Endodermal cell (in vitro differentiated cells): ENCODE measurements at regions not wholly inside any gene's neighbourhood (a gene's known extent, or its start where the extent isn't known, plus 50 kb on each side); places are given as distances from the start of the nearest gene placed in this dataset.

Experiments
- DNase-seq: peaks from one replicate; pipeline ENCODE4 v3.0.0-alpha.2; 2017
- H3K27ac ChIP-seq: 2 replicates; pipeline ENCODE4 v1.5.1; 2013; ENCODE audit warnings: mild to moderate bottlenecking, low read depth, low read length, moderate library complexity
- H3K27me3 ChIP-seq: 2 replicates; pipeline ENCODE4 v1.6.1; 2013; ENCODE audit warnings: mild to moderate bottlenecking, low read length, moderate library complexity; ENCODE audit not compliant: insufficient read depth, control insufficient read depth, poor library complexity, severe bottlenecking
- H3K36me3 ChIP-seq: 2 replicates; pipeline ENCODE4 v1.7.0; 2013; ENCODE audit warnings: mild to moderate bottlenecking, low read length, moderate library complexity; ENCODE audit not compliant: control insufficient read depth, insufficient read depth
- H3K4me1 ChIP-seq: one replicate; pipeline ENCODE4 v1.7.0; 2013; ENCODE audit warnings: low read length; ENCODE audit not compliant: control insufficient read depth, insufficient read depth
- H3K4me3 ChIP-seq: 2 replicates; pipeline ENCODE4 v1.5.1; 2013; ENCODE audit warnings: mild to moderate bottlenecking, low read length, moderate library complexity
- H3K9ac ChIP-seq: 2 replicates; pipeline ENCODE4 v1.6.1; 2013; ENCODE audit warnings: mild to moderate bottlenecking, low read length, moderate library complexity; ENCODE audit not compliant: poor library complexity, severe bottlenecking; ENCODE audit errors: extremely low read depth
- H3K9me3 ChIP-seq: 2 replicates; pipeline ENCODE4 v1.6.1; 2013; ENCODE audit warnings: mild to moderate bottlenecking, low read length, moderate library complexity; ENCODE audit not compliant: control insufficient read depth
- H3K27ac Mint-ChIP-seq: 2 replicates; pipeline ENCODE4 v1.8.0; 2020; ENCODE audit warnings: mixed read lengths
- H3K27me3 Mint-ChIP-seq: 2 replicates; pipeline ENCODE4 v1.8.0; 2021; ENCODE audit warnings: mild to moderate bottlenecking, mixed read lengths; ENCODE audit not compliant: insufficient read depth
- H3K36me3 Mint-ChIP-seq: 2 replicates; pipeline ENCODE4 v1.8.0; 2020; ENCODE audit warnings: low read depth, mixed read lengths
- H3K4me1 Mint-ChIP-seq: 2 replicates; pipeline ENCODE4 v1.8.0; 2020; ENCODE audit warnings: mixed read lengths
- H3K4me3 Mint-ChIP-seq: 2 replicates; pipeline ENCODE4 v1.8.0; 2020; ENCODE audit warnings: mild to moderate bottlenecking, moderate library complexity, mixed read lengths
- H3K9me3 Mint-ChIP-seq: 2 replicates; pipeline ENCODE4 v1.8.0; 2020; ENCODE audit warnings: mild to moderate bottlenecking, mixed read lengths
- WGBS, 2 experiments: methylation state at CpG; one replicate each; pipeline versions ENCODE4 v1.1.5 to v1.1.7; 2013; ENCODE audit warnings: missing lambda C conversion rate in 2 of 2, mixed read lengths in 1 of 2; ENCODE audit not compliant: insufficient coverage in 1 of 2, insufficient read length in 1 of 2; 5-methylcytosine and 5-hydroxymethylcytosine counted together
- TF ChIP-seq, protein P1 (sequence below): fragments of 200-600 bp; sonication (generic); conservative IDR thresholded peaks from 2 replicates; pipeline ENCODE4 v1.5.0; 2021; ENCODE audit warnings: antibody characterized with exemption, mild to moderate bottlenecking

DNA sequence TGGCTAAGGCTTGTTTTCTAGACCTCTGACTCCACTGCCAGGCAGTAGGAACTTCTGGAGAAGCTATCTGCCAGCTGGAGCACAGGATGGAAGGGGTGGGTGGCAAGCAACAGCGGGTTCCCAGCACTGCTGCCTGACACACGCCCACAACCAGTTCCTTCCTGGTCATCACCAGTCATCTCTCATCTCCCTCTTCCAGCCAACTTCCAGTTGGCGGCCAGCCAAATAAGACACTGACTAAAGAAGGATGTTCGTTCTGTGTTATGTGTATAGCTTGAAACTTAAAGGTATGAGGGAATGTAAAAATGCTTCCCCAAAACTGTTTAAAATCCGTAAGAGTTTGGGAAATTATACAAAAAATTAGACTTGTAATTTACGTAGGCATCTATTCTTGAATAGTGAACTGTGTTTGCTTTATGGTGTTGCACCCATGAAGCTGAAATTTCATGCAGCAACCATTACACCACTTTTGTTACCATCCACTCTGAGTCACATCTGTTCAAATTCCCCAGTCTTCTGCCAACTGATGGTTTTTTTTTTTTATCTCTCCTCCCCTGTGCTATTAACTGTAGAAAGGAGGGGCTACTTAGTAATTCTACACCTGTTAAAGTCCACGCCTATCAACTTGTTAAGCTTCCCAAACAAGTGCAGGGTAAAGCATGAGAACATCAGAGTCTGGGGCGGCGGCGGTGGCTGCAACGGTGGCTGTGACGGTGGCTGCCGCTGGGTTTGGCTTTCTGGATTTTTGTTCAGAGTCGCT lies 86.2 kb upstream of the FRY start:
- H3K9me3 ChIP-seq = no peaks in the 10 kb centered on the region
- Mint-ChIP-seq H3K27ac (peak overlapping the region; percentile 57), H3K9me3 (no peaks in the 10 kb centered on the region), H3K36me3 (no peaks in the 10 kb centered on the region), H3K4me3 (peak overlapping the region; percentile 65), H3K27me3 (no peaks in the 10 kb centered on the region), H3K4me1 (peaks cover 45% of the 10 kb centered on the region)
- H3K4me3 ChIP-seq = peak overlapping the region; percentile 63
- WGBS, 2 experiments = 82 to 95% methylated on average over 9 to 14 of the region's 14 CpGs
- peak; percentile 74 for DNase-seq
- H3K4me1 ChIP-seq = peaks cover 19% of the 10 kb centered on the region
- TF ChIP-seq, protein P1, sequence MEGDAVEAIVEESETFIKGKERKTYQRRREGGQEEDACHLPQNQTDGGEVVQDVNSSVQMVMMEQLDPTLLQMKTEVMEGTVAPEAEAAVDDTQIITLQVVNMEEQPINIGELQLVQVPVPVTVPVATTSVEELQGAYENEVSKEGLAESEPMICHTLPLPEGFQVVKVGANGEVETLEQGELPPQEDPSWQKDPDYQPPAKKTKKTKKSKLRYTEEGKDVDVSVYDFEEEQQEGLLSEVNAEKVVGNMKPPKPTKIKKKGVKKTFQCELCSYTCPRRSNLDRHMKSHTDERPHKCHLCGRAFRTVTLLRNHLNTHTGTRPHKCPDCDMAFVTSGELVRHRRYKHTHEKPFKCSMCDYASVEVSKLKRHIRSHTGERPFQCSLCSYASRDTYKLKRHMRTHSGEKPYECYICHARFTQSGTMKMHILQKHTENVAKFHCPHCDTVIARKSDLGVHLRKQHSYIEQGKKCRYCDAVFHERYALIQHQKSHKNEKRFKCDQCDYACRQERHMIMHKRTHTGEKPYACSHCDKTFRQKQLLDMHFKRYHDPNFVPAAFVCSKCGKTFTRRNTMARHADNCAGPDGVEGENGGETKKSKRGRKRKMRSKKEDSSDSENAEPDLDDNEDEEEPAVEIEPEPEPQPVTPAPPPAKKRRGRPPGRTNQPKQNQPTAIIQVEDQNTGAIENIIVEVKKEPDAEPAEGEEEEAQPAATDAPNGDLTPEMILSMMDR = no peak
- H3K36me3 ChIP-seq = no peaks in the 10 kb centered on the region
- no peaks in the 10 kb centered on the region for H3K27me3 ChIP-seq
- no peak overlapping the region for H3K9ac ChIP-seq
- H3K27ac ChIP-seq = no peak overlapping the region

DNA sequence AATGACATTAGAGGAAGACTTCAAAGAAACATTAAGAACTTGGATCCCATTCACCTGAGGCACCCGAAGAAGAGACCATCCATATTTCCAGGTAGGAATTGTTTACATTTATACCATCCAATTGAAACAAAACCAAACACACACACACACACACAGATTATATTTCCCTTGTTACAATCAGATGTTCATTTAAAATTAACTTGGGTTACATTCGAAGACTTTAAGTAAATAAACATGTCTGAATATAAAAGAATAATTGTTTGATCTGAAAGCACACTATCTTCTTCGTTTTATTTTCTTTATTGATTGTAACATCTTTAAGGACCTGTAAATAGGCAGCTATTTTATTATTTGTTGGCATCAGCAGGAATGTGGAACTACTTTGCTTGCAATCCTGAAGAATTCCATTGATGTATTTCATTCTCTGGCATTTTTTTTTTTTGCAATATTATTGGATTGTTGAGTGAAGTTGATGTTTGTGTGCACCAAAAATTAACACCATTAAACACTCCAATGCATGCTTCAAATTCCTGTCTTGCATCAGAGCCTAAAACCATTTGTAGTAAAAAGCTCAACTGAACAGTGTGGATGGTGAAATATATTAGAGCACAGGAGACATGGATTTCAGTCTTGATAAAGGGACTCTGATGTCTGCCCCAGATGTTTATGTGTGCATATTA lies 85.3 kb upstream of the FRY start:
- Histone ChIP-seq H3K9me3 (no peaks in the 10 kb centered on the region), H3K4me1 (peaks cover 20% of the 10 kb centered on the region), H3K36me3 (no peaks in the 10 kb centered on the region), H3K4me3 (peak overlapping the region; percentile 63), H3K27ac (no peak overlapping the region), H3K9ac (no peak overlapping the region), H3K27me3 (no peaks in the 10 kb centered on the region)
- Mint-ChIP-seq H3K36me3 (peaks cover 5% of the 10 kb centered on the region), H3K27ac (no peak overlapping the region), H3K4me3 (peak overlapping the region; percentile 65), H3K4me1 (peaks cover 51% of the 10 kb centered on the region), H3K27me3 (no peaks in the 10 kb centered on the region), H3K9me3 (no peaks in the 10 kb centered on the region)
- DNase-seq = no peak
- 94% methylated on average over 3 of the region's 3 CpGs; no CpG with 5 or more reads in 1 of the 2 experiments for WGBS, 2 experiments
- TF ChIP-seq, protein P1 = no peak

DNA sequence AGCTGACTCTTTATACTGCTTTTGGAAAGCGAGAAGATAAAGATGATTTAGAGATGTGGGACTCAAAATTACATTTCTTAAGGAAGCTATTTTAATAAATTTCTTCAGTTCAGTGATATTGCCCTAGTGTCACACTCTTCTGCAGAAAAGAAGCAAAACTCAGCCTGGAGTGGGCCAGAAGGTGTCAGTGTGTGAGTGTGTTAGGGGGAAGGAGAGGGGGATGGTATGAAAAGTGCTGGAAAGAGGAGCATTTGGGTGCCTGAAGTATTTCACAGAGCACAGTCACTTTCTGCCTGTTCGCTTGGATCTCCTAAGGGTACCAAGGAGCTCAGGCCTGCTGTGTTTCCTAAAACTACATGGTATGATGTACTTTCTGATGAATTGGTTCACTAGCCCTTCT lies 84.5 kb upstream of the FRY start:
- no peaks in the 10 kb centered on the region for H3K27me3 ChIP-seq
- H3K4me3 ChIP-seq = peak overlapping the region; percentile 63
- H3K9ac ChIP-seq = no peak overlapping the region
- Mint-ChIP-seq H3K27me3 (no peaks in the 10 kb centered on the region), H3K4me3 (peak overlapping the region; percentile 65), H3K9me3 (no peaks in the 10 kb centered on the region), H3K27ac (peak overlapping the region; percentile 79), H3K4me1 (peaks cover 52% of the 10 kb centered on the region), H3K36me3 (peaks cover 8% of the 10 kb centered on the region)
- TF ChIP-seq, protein P1 = no peak
- peaks cover 3% of the 10 kb centered on the region for H3K36me3 ChIP-seq
- 84 to 100% methylated on average over 1 to 2 of the region's 2 CpGs for WGBS, 2 experiments
- no peak overlapping the region for H3K27ac ChIP-seq
- H3K9me3 ChIP-seq = no peaks in the 10 kb centered on the region
- DNase-seq = no peak
- peaks cover 20% of the 10 kb centered on the region for H3K4me1 ChIP-seq
